SK-N-MC (cell line): ENCODE measurements at regions not wholly inside any gene's neighbourhood (a gene's known extent, or its start where the extent isn't known, plus 50 kb on each side); places are given as distances from the start of the nearest gene placed in this dataset.

Experiments used
- EZH2 ChIP-seq: fragments of 200-600 bp; sonication (generic); IDR thresholded peaks from one replicate; pipeline ENCODE4 v1.6.1; 2017; ENCODE audit warnings: antibody characterized with exemption
- FOXP2 ChIP-seq: optimal IDR thresholded peaks from 2 replicates; pipeline ENCODE3; 2011; ENCODE audit warnings: mild to moderate bottlenecking, moderate library complexity; ENCODE audit not compliant: insufficient read depth; ENCODE audit errors: extremely low read length, control extremely low read depth
- POLR2AphosphoS5 ChIP-seq: IDR thresholded peaks from 2 replicates; pipeline ENCODE4 v1.6.1; 2012; ENCODE audit warnings: mild to moderate bottlenecking, low read depth, low read length, borderline replicate concordance

DNA sequence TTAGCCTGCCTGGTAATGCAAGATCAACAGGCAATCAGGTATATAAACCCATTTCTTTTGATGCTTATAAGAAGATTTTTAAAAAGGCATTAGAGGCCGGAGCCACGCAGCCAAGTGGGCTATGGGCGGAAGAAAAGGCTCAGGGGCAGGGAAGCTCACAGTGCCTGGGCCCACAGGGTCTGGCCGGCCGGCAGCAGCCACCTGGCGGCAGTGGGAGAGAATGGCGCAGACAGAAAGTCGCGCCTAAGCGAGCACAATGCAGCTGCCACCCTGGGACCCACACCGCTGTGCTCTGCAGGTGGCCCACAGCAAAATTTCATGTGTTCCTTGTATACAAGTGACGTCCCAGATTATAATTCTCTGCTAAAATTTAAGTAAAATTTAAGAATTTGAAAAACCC is 448.6 kb upstream of the RASGRP1 start:
- TF ChIP-seq POLR2AphosphoS5 (no peak), EZH2 (no peak), FOXP2 (no peak)
